B cell (primary cell): ENCODE measurements at regions not wholly inside any gene's neighbourhood (a gene's known extent, or its start where the extent isn't known, plus 50 kb on each side); places are given as distances from the start of the nearest gene placed in this dataset.

Experiments used
- ATAC-seq: fragments of 200-7000 bp; cut with Tn5 transposase; one replicate; pipeline ENCODE4 v1.10.0; 2021; ENCODE audit warnings: low read depth, mild to moderate bottlenecking, moderate number of reproducible peaks, moderate library complexity
- CTCF ChIA-PET: fragments of 350-600 bp; sonication (Branson Sonifier 250); formaldehyde crosslinking; loops from one replicate; lab custom pipeline; 2021; ENCODE audit warnings: antibody characterized with exemption, inconsistent platforms; lab: Charles Lee
- POLR2A ChIA-PET: fragments of 350-600 bp; sonication (Branson Sonifier 250); formaldehyde crosslinking; loops from one replicate; lab custom pipeline; 2021; ENCODE audit warnings: antibody characterized with exemption; lab: Charles Lee
- DNase-seq: peaks from one replicate; pipeline ENCODE4 v3.0.0; 2013
- H2AFZ ChIP-seq: 2 replicates; pipeline ENCODE4 v1.6.1; 2012; ENCODE audit warnings: mild to moderate bottlenecking, low read depth, low read length; ENCODE audit not compliant: insufficient read depth, poor library complexity, severe bottlenecking
- H3K27ac ChIP-seq, 2 donors: 1 replicate in 1 of 2; 2 replicates in 1 of 2; pipeline ENCODE4 v1.5.1; 2012 to 2013; ENCODE audit warnings: low read length in 2 of 2, mild to moderate bottlenecking in 2 of 2, moderate library complexity in 1 of 2
- H3K27me3 ChIP-seq, 4 experiments: fragments of 200-600 bp in 1 of 4; sonication (generic) in 1 of 4; replicated peaks in 1 of 4; 1 replicate in 2 of 4; 2 replicates in 2 of 4; pipeline versions ENCODE4 v1.6.1 to v1.7.0; 2013 to 2016; ENCODE audit warnings: low read length in 3 of 4, mild to moderate bottlenecking in 2 of 4, mixed read lengths in 1 of 4, moderate library complexity in 1 of 4; ENCODE audit not compliant: insufficient read depth in 4 of 4, control insufficient read depth in 3 of 4; ENCODE audit errors: control extremely low read depth in 1 of 4
- H3K36me3 ChIP-seq, 2 experiments: replicated peaks in 1 of 2; 1 replicate in 1 of 2; 2 replicates in 1 of 2; pipeline versions ENCODE4 v1.6.1 to v1.7.1; 2013; ENCODE audit warnings: low read length in 1 of 2; ENCODE audit not compliant: insufficient read depth in 2 of 2, control insufficient read depth in 1 of 2; ENCODE audit errors: control extremely low read depth in 1 of 2, extremely low read depth in 1 of 2
- H3K4me1 ChIP-seq, 2 donors: fragments of 200-600 bp in 1 of 2; sonication (generic) in 1 of 2; 1 replicate in 1 of 2; 2 replicates in 1 of 2; pipeline versions ENCODE4 v1.5.1 to v1.6.1; 2013 to 2017; ENCODE audit warnings: low read length in 2 of 2; ENCODE audit not compliant: control insufficient read depth in 2 of 2, insufficient read depth in 2 of 2
- H3K4me2 ChIP-seq: replicated peaks from 2 replicates; pipeline ENCODE3; 2012; ENCODE audit warnings: mild to moderate bottlenecking, low read depth, low read length; ENCODE audit not compliant: poor library complexity, severe bottlenecking
- H3K4me3 ChIP-seq, 5 experiments: fragments of 200-600 bp in 1 of 5; sonication (generic) in 1 of 5; 1 replicate in 3 of 5; 2 replicates in 2 of 5; pipeline versions ENCODE4 v1.5.1 to v1.7.0; 2011 to 2016; ENCODE audit warnings: low read length in 4 of 5, mild to moderate bottlenecking in 4 of 5, low read depth in 2 of 5, control low read depth in 1 of 5, moderate library complexity in 1 of 5; ENCODE audit not compliant: insufficient read depth in 1 of 5; ENCODE audit errors: control extremely low read depth in 1 of 5, extremely low read depth in 1 of 5
- H3K79me2 ChIP-seq: fragments of 200-600 bp; sonication (generic); one replicate; pipeline ENCODE4 v1.6.0; 2016; ENCODE audit warnings: low read length; ENCODE audit not compliant: control insufficient read depth, insufficient read depth
- H3K9ac ChIP-seq: fragments of 200-600 bp; sonication (generic); 2 replicates; pipeline ENCODE4 v1.6.1; 2017; ENCODE audit warnings: mild to moderate bottlenecking, low read length, moderate library complexity
- H3K9me3 ChIP-seq, 3 donors: one replicate each; pipeline versions ENCODE4 v1.6.1 to v1.7.1; 2013; ENCODE audit warnings: low read length in 2 of 3; ENCODE audit not compliant: control insufficient read depth in 2 of 3, insufficient read depth in 1 of 3; ENCODE audit errors: control extremely low read depth in 1 of 3
- H4K20me1 ChIP-seq: 2 replicates; pipeline ENCODE4 v1.6.0; 2012; ENCODE audit warnings: mild to moderate bottlenecking, low read length; ENCODE audit not compliant: insufficient read depth, control insufficient read depth, poor library complexity, severe bottlenecking
- H3K27ac Mint-ChIP-seq: one replicate; pipeline ENCODE4 v1.8.0; 2021; ENCODE audit warnings: mixed read lengths
- H3K27me3 Mint-ChIP-seq: one replicate; pipeline ENCODE4 v1.8.0; 2021; ENCODE audit warnings: mixed read lengths
- H3K4me1 Mint-ChIP-seq: one replicate; pipeline ENCODE4 v1.8.0; 2021; ENCODE audit warnings: mixed read lengths
- H3K4me3 Mint-ChIP-seq: one replicate; pipeline ENCODE4 v1.8.0; 2021; ENCODE audit warnings: mixed read lengths
- H3K9me3 Mint-ChIP-seq: one replicate; pipeline ENCODE4 v1.8.0; 2022; ENCODE audit warnings: mixed read lengths; ENCODE audit not compliant: insufficient read depth
- EZH2 ChIP-seq: IDR thresholded peaks from 2 replicates; pipeline ENCODE4 v1.6.1; 2012; ENCODE audit warnings: borderline replicate concordance, low read depth, mild to moderate bottlenecking, moderate library complexity, low read length; ENCODE audit not compliant: insufficient read depth, poor library complexity, severe bottlenecking
- WGBS: methylation state at CpG from one replicate; pipeline ENCODE4 v1.1.5; 2013; ENCODE audit warnings: missing lambda C conversion rate; ENCODE audit not compliant: insufficient coverage; 5-methylcytosine and 5-hydroxymethylcytosine counted together
- intact Hi-C: fragments of 100-400 bp; cut with micrococcal nuclease; formaldehyde crosslinking; loops from one replicate; pipeline ENCODE4 v1.10.0; 2022
- TF ChIP-seq, protein P1 (sequence below): fragments of 200-600 bp; IDR thresholded peaks from one replicate; pipeline ENCODE4 v1.8.0; 2022; ENCODE audit warnings: antibody characterized with exemption, mild to moderate bottlenecking

DNA sequence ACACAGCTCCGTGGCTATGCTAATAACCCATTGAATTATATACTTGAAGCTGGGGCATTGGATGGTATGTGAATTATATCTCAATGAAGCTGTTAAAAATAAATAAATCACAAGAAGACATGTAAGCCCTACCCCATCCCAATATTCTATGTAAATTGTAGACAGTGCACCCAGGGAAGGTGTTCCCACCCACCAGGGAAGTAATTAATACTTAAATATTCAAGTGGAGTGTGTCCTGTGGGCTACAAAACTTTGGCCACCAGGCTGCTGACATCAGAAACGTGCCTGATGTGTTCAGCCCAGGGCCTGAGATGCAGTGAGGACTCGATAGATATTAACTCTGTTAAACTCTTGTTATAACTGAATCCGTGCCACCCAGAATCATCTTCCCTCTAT lies 240.4 kb upstream of the RREB1 start:
- ChIA-PET CTCF (no interaction called here), POLR2A (no interaction called here)
- Mint-ChIP-seq H3K4me1 (no peaks in the 10 kb centered on the region), H3K9me3 (no peaks in the 10 kb centered on the region), H3K27me3 (peaks cover 20% of the 10 kb centered on the region), H3K27ac (no peak overlapping the region), H3K4me3 (no peak overlapping the region)
- ATAC-seq = no peak
- intact Hi-C loops = no loop called here
- no peak overlapping the region for H3K9ac ChIP-seq
- H3K4me1 ChIP-seq = no peaks in the 10 kb centered on the region
- H3K9me3 ChIP-seq = no peaks in the 10 kb centered on the region
- H3K27ac ChIP-seq = no peak overlapping the region
- WGBS = 73% methylated on average over 2 of the region's 4 CpGs
- no peak overlapping the region for H3K4me2 ChIP-seq
- H3K36me3 ChIP-seq = no peaks in the 10 kb centered on the region
- H2AFZ ChIP-seq = no peak overlapping the region
- no peak overlapping the region for H3K4me3 ChIP-seq
- H3K27me3 ChIP-seq = no peaks in the 10 kb centered on the region
- H4K20me1 ChIP-seq = no peaks in the 10 kb centered on the region
- TF ChIP-seq EZH2 = no peak
- DNase-seq = no peak
- no peaks in the 10 kb centered on the region for H3K79me2 ChIP-seq

DNA sequence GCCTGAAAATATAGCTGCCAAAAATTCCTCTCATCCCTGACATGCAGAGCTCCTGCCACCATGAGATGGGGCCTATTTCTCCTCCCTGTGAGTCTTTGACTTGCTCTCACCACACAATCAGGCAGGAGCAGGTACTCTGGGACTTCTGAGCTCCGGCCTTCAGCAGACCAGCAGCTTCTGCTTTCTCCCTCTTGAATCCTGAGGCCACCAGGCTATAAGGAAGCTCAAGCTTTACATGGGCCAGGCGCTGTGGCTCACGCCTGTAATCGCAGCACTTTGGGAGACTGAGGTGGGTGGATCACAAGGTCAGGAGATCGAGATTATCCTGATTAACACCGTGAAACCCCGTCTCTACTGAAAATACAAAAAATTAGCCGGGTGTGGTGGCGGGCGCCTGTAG lies 238.7 kb upstream of the RREB1 start:
- no peaks in the 10 kb centered on the region for H3K4me1 ChIP-seq
- no peak for DNase-seq
- ChIA-PET POLR2A (no interaction called here), CTCF (no interaction called here)
- H3K9me3 ChIP-seq = no peaks in the 10 kb centered on the region
- Mint-ChIP-seq H3K27me3 (peaks cover 15% of the 10 kb centered on the region), H3K9me3 (no peaks in the 10 kb centered on the region), H3K27ac (no peak overlapping the region), H3K4me3 (no peak overlapping the region), H3K4me1 (no peaks in the 10 kb centered on the region)
- no peak overlapping the region for H3K4me2 ChIP-seq
- no peaks in the 10 kb centered on the region for H4K20me1 ChIP-seq
- ATAC-seq = no peak
- no peaks in the 10 kb centered on the region for H3K36me3 ChIP-seq
- intact Hi-C loops = no loop called here
- TF ChIP-seq, protein P1, sequence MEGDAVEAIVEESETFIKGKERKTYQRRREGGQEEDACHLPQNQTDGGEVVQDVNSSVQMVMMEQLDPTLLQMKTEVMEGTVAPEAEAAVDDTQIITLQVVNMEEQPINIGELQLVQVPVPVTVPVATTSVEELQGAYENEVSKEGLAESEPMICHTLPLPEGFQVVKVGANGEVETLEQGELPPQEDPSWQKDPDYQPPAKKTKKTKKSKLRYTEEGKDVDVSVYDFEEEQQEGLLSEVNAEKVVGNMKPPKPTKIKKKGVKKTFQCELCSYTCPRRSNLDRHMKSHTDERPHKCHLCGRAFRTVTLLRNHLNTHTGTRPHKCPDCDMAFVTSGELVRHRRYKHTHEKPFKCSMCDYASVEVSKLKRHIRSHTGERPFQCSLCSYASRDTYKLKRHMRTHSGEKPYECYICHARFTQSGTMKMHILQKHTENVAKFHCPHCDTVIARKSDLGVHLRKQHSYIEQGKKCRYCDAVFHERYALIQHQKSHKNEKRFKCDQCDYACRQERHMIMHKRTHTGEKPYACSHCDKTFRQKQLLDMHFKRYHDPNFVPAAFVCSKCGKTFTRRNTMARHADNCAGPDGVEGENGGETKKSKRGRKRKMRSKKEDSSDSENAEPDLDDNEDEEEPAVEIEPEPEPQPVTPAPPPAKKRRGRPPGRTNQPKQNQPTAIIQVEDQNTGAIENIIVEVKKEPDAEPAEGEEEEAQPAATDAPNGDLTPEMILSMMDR = no peak
- no peak for TF ChIP-seq EZH2
- H3K79me2 ChIP-seq = no peaks in the 10 kb centered on the region
- H3K27ac ChIP-seq = no peak overlapping the region
- 100% methylated on average over 2 of the region's 10 CpGs for WGBS
- no peak overlapping the region for H3K4me3 ChIP-seq
- H2AFZ ChIP-seq = no peak overlapping the region
- no peaks in the 10 kb centered on the region for H3K27me3 ChIP-seq
- no peak overlapping the region for H3K9ac ChIP-seq
